ENCODE measurements at regions not wholly inside any gene's neighbourhood (a gene's known extent, or its start where the extent isn't known, plus 50 kb on each side); places are given as distances from the start of the nearest gene placed in this dataset.

DNA sequence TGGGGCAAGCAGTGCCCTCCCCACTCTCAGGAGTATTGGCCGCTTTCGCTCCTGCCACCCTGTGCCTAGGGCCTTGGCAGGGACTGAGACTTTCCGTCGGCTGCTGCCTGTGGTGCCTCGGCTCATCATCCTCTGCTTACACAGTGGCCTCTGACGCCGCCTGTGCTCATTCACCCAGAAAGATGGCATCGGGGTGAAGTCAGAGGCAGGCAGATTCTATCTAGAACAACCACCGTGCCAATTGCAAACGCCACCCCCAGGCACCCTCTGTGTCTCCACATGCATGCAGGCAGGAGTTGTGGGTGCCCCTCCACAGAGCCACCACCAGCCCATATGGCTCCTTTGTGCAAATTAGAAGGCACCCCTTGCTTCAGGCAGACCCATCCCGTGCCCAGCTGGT lies 154.2 kb upstream of the GSE1 start:
- TF ChIP-seq CTCF (IDR thresholded peaks at IDR 0.05 in 4 of 5, conservative IDR thresholded peaks at IDR 0.05 in 1 of 5) (no peak), POLR2A (IDR thresholded peaks at IDR 0.05) (no peak)
